Sigmoid colon (tissue), 6 donors: ENCODE measurements at regions not wholly inside any gene's neighbourhood (a gene's known extent, or its start where the extent isn't known, plus 50 kb on each side); places are given as distances from the start of the nearest gene placed in this dataset.

Source experiments
- DNase-seq: peaks from one replicate; pipeline ENCODE4 v3.0.0-alpha.2; 2019
- H3K27ac ChIP-seq, 4 donors: fragments of 200-600 bp; sonication (generic); one replicate each; pipeline ENCODE4 v1.5.1; 2016 to 2019; ENCODE audit warnings: mild to moderate bottlenecking in 1 of 4
- H3K27me3 ChIP-seq, 3 donors: fragments of 200-600 bp; sonication (generic); one replicate each; pipeline ENCODE4 v1.5.1; 2019; ENCODE audit warnings: mild to moderate bottlenecking in 1 of 3
- H3K36me3 ChIP-seq, 4 donors: fragments of 200-600 bp; sonication (generic); one replicate each; pipeline ENCODE4 v1.5.1; 2016 to 2019
- H3K4me1 ChIP-seq, 4 donors: fragments of 200-600 bp; sonication (generic); one replicate each; pipeline ENCODE4 v1.5.1; 2017 to 2019
- H3K4me3 ChIP-seq, 4 donors: fragments of 200-600 bp; sonication (generic); one replicate each; pipeline ENCODE4 v1.5.1; 2017 to 2019; ENCODE audit warnings: mild to moderate bottlenecking in 2 of 4, moderate library complexity in 1 of 4
- H3K9me3 ChIP-seq, 4 donors: fragments of 200-600 bp in 3 of 4; sonication (generic) in 3 of 4; one replicate each; pipeline versions ENCODE4 v1.5.1 to v1.6.1; 2013 to 2019
- EP300 ChIP-seq, 4 donors: sonication (generic); formaldehyde crosslinking; IDR thresholded peaks; one replicate each; pipeline ENCODE4 v1.6.1; 2017; ENCODE audit warnings: antibody characterized with exemption in 4 of 4
- POLR2A ChIP-seq, 2 donors: fragments of 450-650 bp; IDR thresholded peaks; one replicate each; pipeline ENCODE4 v1.6.1; 2016; ENCODE audit warnings: antibody characterized with exemption in 2 of 2, mild to moderate bottlenecking in 2 of 2, moderate library complexity in 2 of 2
- POLR2AphosphoS5 ChIP-seq, 4 donors: sonication (generic); formaldehyde crosslinking; IDR thresholded peaks; one replicate each; pipeline ENCODE4 v1.6.1; 2017; ENCODE audit warnings: antibody characterized with exemption in 4 of 4
- WGBS, 2 donors: extraction: QIAGEN DNeasy Blood & Tissue Kit; methylation state at CpG; one replicate each; pipeline ENCODE4 v1.1.7; 2013; 5-methylcytosine and 5-hydroxymethylcytosine counted together
- intact Hi-C: fragments of 100-400 bp; cut with DNase I; formaldehyde crosslinking; loops from one replicate; pipeline ENCODE4 v1.15.1; 2023
- TF ChIP-seq, protein P1 (sequence below), 4 experiments: fragments of 450-650 bp in 3 of 4; fragments of 200-600 bp in 1 of 4; IDR thresholded peaks; one replicate each; pipeline ENCODE4 v1.5.1; 2016 to 2019; ENCODE audit warnings: antibody characterized with exemption in 4 of 4, mild to moderate bottlenecking in 3 of 4, moderate library complexity in 2 of 4
- donor health status: healthy with polysubstance abuse.
- donor health status: healthy.

- TF ChIP-seq EP300 (IDR thresholded peaks at IDR 0.05), result no peak
- no peak for TF ChIP-seq POLR2A (IDR thresholded peaks at IDR 0.05)
- TF ChIP-seq, protein P1, sequence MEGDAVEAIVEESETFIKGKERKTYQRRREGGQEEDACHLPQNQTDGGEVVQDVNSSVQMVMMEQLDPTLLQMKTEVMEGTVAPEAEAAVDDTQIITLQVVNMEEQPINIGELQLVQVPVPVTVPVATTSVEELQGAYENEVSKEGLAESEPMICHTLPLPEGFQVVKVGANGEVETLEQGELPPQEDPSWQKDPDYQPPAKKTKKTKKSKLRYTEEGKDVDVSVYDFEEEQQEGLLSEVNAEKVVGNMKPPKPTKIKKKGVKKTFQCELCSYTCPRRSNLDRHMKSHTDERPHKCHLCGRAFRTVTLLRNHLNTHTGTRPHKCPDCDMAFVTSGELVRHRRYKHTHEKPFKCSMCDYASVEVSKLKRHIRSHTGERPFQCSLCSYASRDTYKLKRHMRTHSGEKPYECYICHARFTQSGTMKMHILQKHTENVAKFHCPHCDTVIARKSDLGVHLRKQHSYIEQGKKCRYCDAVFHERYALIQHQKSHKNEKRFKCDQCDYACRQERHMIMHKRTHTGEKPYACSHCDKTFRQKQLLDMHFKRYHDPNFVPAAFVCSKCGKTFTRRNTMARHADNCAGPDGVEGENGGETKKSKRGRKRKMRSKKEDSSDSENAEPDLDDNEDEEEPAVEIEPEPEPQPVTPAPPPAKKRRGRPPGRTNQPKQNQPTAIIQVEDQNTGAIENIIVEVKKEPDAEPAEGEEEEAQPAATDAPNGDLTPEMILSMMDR (IDR thresholded peaks at IDR 0.05), result no peak
- TF ChIP-seq POLR2AphosphoS5 (IDR thresholded peaks at IDR 0.05), result no peak
- intact Hi-C loops, result no loop called here
- Histone ChIP-seq H3K9me3 (no peaks in the 10 kb centered on the region), H3K36me3 (no peaks in the 10 kb centered on the region), H3K27ac (no peak overlapping the region), H3K4me1 (no peaks in the 10 kb centered on the region), H3K4me3 (no peak overlapping the region), H3K27me3 (no peaks in the 10 kb centered on the region)
- no peak for DNase-seq
- WGBS, 2 donors, result 55 to 64% methylated on average over 9 of the region's 9 CpGs
Measured at GRCh38 chr14:97233319-97233985, 436.3 kb downstream of the VRK1 start.

- Histone ChIP-seq H3K4me1 (no peaks in the 10 kb centered on the region), H3K27me3 (no peaks in the 10 kb centered on the region), H3K9me3 (no peaks in the 10 kb centered on the region), H3K36me3 (no peaks in the 10 kb centered on the region), H3K27ac (no peak overlapping the region), H3K4me3 (no peak overlapping the region)
- WGBS, 2 donors, result 89 to 94% methylated on average over 7 of the region's 7 CpGs
- no peak for DNase-seq
- no peak for TF ChIP-seq POLR2AphosphoS5 (IDR thresholded peaks at IDR 0.05)
- TF ChIP-seq, protein P1 (IDR thresholded peaks at IDR 0.05), result no peak
- TF ChIP-seq EP300 (IDR thresholded peaks at IDR 0.05), result no peak
- TF ChIP-seq POLR2A (IDR thresholded peaks at IDR 0.05), result no peak
- intact Hi-C loops, result no loop called here
Measured at GRCh38 chr14:97246648-97247047, 449.5 kb downstream of the VRK1 start.

GRCh38 chr14:97248973-97249372 lies 451.8 kb downstream of the VRK1 start:
- intact Hi-C loops, result no loop called here
- no peak for DNase-seq
- WGBS, 2 donors, result 83 to 86% methylated on average over 5 of the region's 5 CpGs
- Histone ChIP-seq H3K27ac (no peak overlapping the region), H3K36me3 (no peaks in the 10 kb centered on the region), H3K27me3 (peaks cover 0 to 3% (median 0%) of the 10 kb centered on the region in 3 donors), H3K4me3 (no peak overlapping the region), H3K9me3 (peaks cover 0 to 3% (median 0%) of the 10 kb centered on the region in 4 donors), H3K4me1 (no peaks in the 10 kb centered on the region)
- TF ChIP-seq POLR2A (IDR thresholded peaks at IDR 0.05) (no peak), POLR2AphosphoS5 (IDR thresholded peaks at IDR 0.05) (no peak), EP300 (IDR thresholded peaks at IDR 0.05) (no peak)
- TF ChIP-seq, protein P1 (IDR thresholded peaks at IDR 0.05), result no peak

GRCh38 chr14:97250931-97251330 lies 453.7 kb downstream of the VRK1 start:
- Histone ChIP-seq H3K4me1 (no peaks in the 10 kb centered on the region), H3K9me3 (peaks cover 0 to 3% (median 0%) of the 10 kb centered on the region in 4 donors), H3K36me3 (no peaks in the 10 kb centered on the region), H3K4me3 (no peak overlapping the region), H3K27ac (no peak overlapping the region), H3K27me3 (peaks cover 0 to 3% (median 0%) of the 10 kb centered on the region in 3 donors)
- TF ChIP-seq POLR2A (IDR thresholded peaks at IDR 0.05) (no peak), EP300 (IDR thresholded peaks at IDR 0.05) (no peak), POLR2AphosphoS5 (IDR thresholded peaks at IDR 0.05) (no peak)
- TF ChIP-seq, protein P1 (IDR thresholded peaks at IDR 0.05), result no peak
- intact Hi-C loops, result no loop called here
- DNase-seq, result no peak
- 72 to 79% methylated on average over 5 of the region's 5 CpGs for WGBS, 2 donors
